Activated gamma-delta T cell (primary cell): ENCODE measurements at regions not wholly inside any gene's neighbourhood (a gene's known extent, or its start where the extent isn't known, plus 50 kb on each side); places are given as distances from the start of the nearest gene placed in this dataset.

Source experiments
- DNase-seq: peaks from one replicate; lab custom pipeline; 2025; lab: John Stamatoyannopoulos, UW

DNA sequence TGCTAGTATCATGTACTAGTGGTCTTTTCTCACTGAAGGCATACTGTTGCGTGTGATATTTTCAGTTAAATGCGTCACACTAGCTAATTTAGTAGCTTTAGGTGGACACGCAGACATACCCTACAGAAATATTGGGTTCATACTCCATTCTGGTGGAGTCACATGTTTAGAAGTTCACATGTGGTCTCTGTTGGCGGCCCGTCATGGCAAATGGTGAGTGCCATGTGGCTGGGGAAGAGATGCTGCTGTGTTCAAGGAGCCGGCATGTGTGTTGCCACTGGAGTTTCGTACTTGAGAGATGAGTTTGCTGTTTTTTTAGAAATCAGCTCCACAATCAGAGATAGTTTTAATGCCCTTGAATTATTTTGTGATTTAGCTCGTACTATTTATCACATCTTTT, 454.6 kb downstream of the PCNX1 start:
- no peak for DNase-seq

DNA sequence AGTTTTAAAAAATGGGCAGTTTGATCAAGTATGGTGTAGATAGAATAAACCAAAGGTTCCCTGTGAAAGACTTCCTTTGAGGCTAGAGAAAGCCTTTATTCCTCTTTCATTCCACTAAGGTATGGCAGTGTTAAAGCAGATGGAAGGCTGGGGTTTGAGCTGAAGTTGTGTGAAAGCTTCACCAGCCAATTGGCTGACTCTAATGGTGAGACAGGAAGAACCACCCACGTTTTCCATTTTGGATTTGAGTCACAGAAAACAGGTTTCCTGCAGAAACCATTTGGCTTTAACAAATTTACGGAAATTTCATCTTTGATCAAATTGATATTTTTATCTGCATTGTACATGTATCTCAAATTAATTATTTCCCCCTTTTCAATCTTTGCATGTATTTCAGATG, 455.0 kb downstream of the PCNX1 start:
- DNase-seq = no peak

DNA sequence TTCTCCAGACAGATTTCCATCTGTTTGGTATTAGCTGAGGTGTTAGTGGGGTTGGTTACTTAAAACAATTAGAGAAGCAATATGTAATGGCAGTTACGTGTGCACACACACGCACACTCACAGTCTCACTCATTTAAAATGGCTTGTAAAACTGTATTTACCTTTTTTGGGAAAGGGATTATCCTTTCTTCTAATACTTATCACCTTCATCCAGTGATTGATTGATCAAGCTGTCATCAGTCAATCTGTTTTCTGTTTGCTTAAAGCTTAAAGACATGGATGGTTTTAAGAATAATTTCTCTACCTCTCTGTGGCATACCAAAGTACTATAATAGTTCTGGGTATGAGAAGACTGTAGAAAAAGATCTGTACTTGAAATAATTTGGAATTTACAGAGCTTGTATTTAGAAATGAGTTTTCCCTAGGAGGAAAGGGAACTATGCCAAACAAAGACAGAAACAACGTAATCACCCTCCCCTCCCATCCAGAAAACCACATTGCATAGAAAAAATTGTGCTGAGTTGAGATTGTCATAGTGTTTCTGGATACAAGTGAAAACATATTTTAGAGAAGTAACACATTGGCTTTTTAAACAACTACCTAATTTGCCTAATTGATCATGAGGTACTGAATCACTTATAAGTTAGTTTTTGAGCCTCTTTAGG, 455.8 kb downstream of the PCNX1 start:
- DNase-seq = no peak

DNA sequence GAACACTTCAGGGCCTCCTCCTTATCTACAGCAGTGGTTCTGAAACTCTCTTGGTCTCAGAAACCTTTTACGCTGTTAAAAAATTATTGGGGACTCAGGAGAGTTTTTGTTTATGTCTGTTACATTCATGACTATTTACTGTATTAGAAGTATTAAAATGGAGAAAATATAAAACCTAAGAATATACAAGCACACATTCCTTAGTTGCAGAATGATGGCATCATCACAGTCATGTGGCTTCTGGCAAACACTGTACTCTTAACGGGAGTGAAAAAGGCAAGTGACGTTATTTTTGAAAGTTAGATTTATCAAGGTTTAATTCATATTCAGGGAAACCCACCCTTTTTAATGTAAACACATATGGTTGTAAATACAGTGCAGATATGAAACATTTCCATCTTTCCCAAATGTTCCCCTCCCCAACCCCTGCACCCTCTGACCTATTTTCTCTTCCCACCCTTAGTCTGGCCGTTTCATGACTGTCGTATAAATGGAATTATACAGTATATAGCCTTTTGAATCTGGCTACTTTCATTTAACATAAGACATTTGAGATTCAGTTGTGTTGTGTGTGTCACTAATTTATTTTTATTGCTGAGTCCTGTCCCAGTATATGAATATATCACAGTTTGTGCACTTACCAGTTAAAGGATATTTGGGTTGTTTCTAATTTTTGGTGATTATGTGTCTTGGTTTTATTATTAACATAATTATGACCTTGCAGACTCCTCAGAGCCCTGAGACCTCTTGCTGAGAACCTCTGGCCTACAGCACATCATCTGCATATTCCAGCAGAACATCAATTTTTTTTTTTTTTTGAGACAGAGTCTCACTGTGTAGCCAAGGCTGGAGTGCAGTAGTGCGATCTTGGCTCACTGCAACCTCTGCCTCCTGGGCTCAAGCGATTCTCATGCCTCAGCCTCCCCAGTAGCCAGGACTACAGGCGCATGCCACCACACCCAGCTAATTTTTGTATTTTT, 457.0 kb downstream of the PCNX1 start:
- no peak for DNase-seq

- no peak for DNase-seq
Measured at GRCh38 chr14:71365361-71365760, 458.1 kb downstream of the PCNX1 start.

DNA sequence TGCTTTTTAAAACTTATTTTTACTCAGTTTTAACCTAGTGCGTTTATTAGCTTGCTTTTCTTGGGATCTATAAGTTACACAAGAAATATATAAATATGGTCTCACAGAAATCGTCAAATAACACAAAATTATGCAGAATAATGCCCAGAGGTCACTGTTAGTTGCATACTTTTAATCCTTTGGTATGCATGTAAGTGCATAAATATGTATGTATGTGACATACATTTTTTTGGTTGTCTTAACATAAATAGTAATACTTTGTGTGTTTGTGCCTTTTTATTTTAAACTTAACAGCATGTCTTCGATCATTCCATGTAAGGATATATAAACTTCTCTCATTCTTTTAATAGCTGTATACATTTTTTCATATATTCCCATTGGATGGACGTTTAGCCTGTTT, 459.6 kb downstream of the PCNX1 start:
- DNase-seq = no peak

- DNase-seq = no peak
Measured at GRCh38 chr14:71371711-71372396, 464.6 kb downstream of the PCNX1 start.

DNA sequence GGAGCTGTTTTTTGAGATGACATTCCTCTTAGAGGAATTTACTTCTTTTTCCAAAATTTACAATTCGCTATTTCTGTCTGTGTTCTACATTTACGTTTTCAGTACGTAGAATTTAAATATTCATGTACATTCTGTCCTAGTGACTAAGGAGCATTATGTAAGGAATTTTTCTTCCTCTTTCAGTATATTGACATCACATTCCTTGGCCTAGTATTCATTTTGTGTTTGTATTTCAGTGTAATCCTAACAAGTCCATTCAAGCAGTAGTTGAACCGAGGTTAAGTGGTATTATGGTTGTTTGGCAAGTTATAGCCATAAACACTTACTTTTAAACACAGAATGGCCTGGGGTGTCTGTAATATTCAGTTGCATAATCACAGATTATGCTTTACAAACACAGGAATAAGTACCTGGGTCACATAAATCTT, 465.2 kb downstream of the PCNX1 start:
- no peak for DNase-seq

- DNase-seq = no peak
Measured at GRCh38 chr14:71373773-71374172, 466.5 kb downstream of the PCNX1 start.

GRCh38 chr14:71374989-71375388, 467.7 kb downstream of the PCNX1 start:
- no peak for DNase-seq

DNA sequence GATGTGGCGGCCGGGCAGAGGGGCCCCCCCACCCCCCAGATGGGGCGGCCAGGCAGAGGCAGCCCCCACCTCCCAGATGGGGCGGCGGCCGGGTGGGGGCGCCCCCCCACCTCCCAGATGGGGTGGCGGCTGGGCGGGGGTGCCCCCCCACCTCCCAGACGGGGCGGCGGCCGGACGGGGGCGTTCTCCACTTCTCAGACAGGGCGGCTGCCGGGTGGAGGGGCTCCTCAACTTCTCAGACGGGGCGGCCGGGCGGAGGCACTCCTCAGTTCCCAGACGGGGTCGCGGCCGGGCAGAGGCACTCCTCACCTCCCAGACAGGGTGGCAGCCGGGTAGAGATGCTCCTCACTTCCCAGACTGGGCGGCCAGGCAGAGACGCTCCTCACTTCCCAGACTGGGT, 469.8 kb downstream of the PCNX1 start:
- no peak for DNase-seq

- DNase-seq = no peak
Measured at GRCh38 chr14:71380271-71380670, 473.0 kb downstream of the PCNX1 start.

- no peak for DNase-seq
Measured at GRCh38 chr14:71381814-71382213, 474.6 kb downstream of the PCNX1 start.

DNA sequence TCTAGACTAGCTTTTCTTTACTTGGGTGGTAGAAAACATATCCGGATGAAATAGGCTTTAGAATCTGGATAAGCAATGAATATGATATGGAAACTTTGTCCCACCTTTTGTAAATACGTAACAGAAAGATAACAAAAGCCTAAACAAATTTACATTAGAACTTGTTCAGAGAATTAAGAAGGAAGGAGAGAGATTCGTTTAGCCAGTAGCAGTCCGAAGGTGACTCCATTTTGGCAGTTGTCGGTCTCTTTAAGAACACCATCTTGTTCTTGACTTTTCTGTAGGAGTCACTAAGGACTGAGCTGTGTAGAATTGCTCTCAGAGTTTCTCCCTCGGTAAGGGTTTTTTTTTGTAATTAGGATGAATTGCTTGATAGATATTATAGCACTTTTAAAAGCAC, 475.1 kb downstream of the PCNX1 start:
- DNase-seq = no peak

GRCh38 chr14:71383510-71383909, 476.3 kb downstream of the PCNX1 start:
- DNase-seq = no peak

- DNase-seq = no peak
Measured at GRCh38 chr14:71384007-71384845, 477.0 kb downstream of the PCNX1 start.

DNA sequence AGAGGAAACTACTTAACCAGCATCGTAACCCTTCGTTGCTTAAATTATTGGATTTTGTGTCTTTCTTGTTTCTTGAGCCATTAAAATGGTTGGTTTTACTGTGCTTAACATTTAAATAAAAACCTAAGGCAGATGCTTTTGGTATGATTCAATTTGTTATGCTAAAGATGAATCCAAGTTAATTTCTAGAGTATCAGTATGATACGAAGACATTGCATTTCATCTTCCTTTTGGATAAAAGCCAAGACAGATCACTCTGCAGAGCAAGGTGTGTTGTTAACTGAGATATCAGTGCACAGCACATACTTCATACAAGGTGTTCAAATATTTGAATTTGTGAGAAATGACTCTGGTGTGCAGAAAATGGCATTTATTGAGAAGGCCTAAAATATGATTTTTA, 480.5 kb downstream of the PCNX1 start:
- DNase-seq = no peak

DNA sequence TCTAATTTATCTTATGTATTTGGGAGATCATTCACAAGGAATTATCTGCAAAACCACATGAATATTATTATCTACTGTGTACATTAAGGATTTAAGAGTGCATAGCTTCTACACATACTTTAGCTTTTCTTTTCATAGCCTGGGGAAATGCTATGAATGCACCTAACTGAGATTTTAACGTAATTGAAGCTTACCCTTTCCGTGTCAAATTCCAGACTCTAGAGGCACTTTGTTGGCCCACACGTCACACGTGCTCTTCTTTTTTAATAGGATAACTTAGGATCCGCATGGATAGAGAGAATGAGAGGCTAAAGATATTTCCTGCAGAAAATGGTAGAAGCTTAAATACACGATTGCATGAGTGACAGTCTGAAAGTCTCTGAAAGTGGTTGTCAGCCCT, 481.1 kb downstream of the PCNX1 start:
- no peak for DNase-seq

GRCh38 chr14:71388862-71389261, 481.6 kb downstream of the PCNX1 start:
- DNase-seq = no peak

- no peak for DNase-seq
Measured at GRCh38 chr14:71394386-71394785, 487.1 kb downstream of the PCNX1 start.

DNA sequence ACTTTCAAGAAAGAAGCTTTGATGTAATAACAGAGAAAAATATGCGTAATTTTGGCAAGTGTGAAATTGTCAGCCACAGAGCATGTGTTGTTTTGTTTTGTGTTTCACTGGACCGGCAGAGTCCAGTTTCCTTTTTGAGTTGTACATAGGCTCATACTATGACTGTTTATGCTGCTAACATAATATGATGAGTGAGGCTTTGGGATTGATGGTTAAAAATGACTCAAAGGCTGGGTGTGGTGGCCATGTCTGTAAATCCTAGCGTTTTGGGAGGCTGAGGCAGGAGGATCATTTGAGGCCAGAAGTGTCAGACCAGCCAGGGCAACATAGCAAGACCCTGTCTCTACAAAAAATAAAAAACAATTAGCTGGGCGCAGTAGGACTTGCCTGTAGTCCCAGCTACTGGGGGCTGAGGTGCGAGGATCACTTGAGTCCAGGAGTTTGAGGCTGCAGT, 487.9 kb downstream of the PCNX1 start:
- no peak for DNase-seq

- no peak for DNase-seq
Measured at GRCh38 chr14:71395636-71396035, 488.4 kb downstream of the PCNX1 start.
